K562 (cell line): ENCODE measurements at regions not wholly inside any gene's neighbourhood (a gene's known extent, or its start where the extent isn't known, plus 50 kb on each side); places are given as distances from the start of the nearest gene placed in this dataset.

ENCODE experiments used
- ATAC-seq: fragments of 200-7000 bp; cut with Tn5 transposase; 3 replicates; pipeline ENCODE4 v1.9.1; 2020; ENCODE audit warnings: moderate library complexity
- BruUV-seq: library from RNA; stranded (reverse); fragments of 400-500 nt; replicated peaks from 2 replicates; lab custom pipeline; 2021; lab: Mats Ljungman, UMichigan
- CTCF ChIA-PET: fragments of 300-600 bp; formaldehyde crosslinking; extraction: SDS; loops from one replicate; lab custom pipeline; 2021; ENCODE audit warnings: low intra/inter-chr PET ratio; lab: Yijun Ruan, JAX
- POLR2A ChIA-PET: fragments of 300-600, 350-650 bp; sonication (Branson Sonifier 250); formaldehyde crosslinking; extraction: SDS; loops from one replicate; lab custom pipeline; 2021; ENCODE audit warnings: antibody characterized with exemption, inconsistent platforms; lab: Yijun Ruan, JAX
- DNase-seq, 4 experiments: peaks; one replicate each; pipeline versions ENCODE4 v3.0.0 to v3.0.0-alpha.2; 2011 to 2018; ENCODE audit warnings: low spot score in 3 of 4, mixed read lengths in 3 of 4; ENCODE audit errors: extremely low read depth in 1 of 4
- FAIRE-seq: peaks from 2 replicates; lab custom pipeline; 2011; peaks lifted over from hg19 to GRCh38; lab: Jason Lieb, UNC
- H2AFZ ChIP-seq: 2 replicates; pipeline ENCODE4 v1.6.0; 2011; ENCODE audit warnings: low read depth, low read length, control low read depth, inconsistent platforms
- H3K27ac ChIP-seq: fragments of 200-600 bp; 3 replicates; pipeline ENCODE4 v1.8.0; 2011; ENCODE audit warnings: low read depth, mild to moderate bottlenecking, control low read depth, inconsistent platforms, low read length, moderate library complexity, mixed read lengths; ENCODE audit errors: extremely low read depth
- H3K27me3 ChIP-seq, 2 experiments: fragments of 300-600 bp in 1 of 2; 2 replicates in 1 of 2; 3 replicates in 1 of 2; pipeline versions ENCODE4 v1.6.0 to v1.8.0; 2011; ENCODE audit warnings: inconsistent platforms in 2 of 2, low read length in 2 of 2, mild to moderate bottlenecking in 1 of 2, mixed read lengths in 1 of 2, moderate library complexity in 1 of 2; ENCODE audit not compliant: control insufficient read depth in 2 of 2, insufficient read depth in 2 of 2
- H3K36me3 ChIP-seq: fragments of 300-600 bp; 3 replicates; pipeline ENCODE4 v1.8.0; 2011; ENCODE audit warnings: mild to moderate bottlenecking, low read length, inconsistent platforms; ENCODE audit not compliant: control insufficient read depth, insufficient read depth
- H3K4me1 ChIP-seq, 2 experiments: fragments of 200-600 bp in 1 of 2; replicated peaks in 1 of 2; 2 replicates in 1 of 2; 3 replicates in 1 of 2; pipeline versions ENCODE4 v1.5.1 to v1.8.0; 2011; ENCODE audit warnings: inconsistent platforms in 2 of 2, low read length in 2 of 2, mild to moderate bottlenecking in 1 of 2, mixed read lengths in 1 of 2, moderate library complexity in 1 of 2; ENCODE audit not compliant: control insufficient read depth in 2 of 2, insufficient read depth in 2 of 2
- H3K4me2 ChIP-seq: 2 replicates; pipeline ENCODE4 v1.6.1; 2011; ENCODE audit warnings: low read length, control low read depth, inconsistent platforms, mixed read lengths; ENCODE audit not compliant: insufficient read depth
- H3K4me3 ChIP-seq: fragments of 200-600 bp; sonication (generic), shearing (Covaris generic); 2 replicates; pipeline ENCODE4 v1.5.1; 2016; ENCODE audit warnings: control low read depth, inconsistent platforms
- H3K79me2 ChIP-seq: fragments of 200-600 bp; 3 replicates; pipeline ENCODE4 v1.8.0; 2011; ENCODE audit warnings: low read length, inconsistent platforms; ENCODE audit not compliant: control insufficient read depth, insufficient read depth
- H3K9ac ChIP-seq, 2 experiments: 2 replicates each; pipeline versions ENCODE4 v1.6.0 to v1.6.1; 2011; ENCODE audit warnings: low read depth in 2 of 2, low read length in 2 of 2, control low read depth in 1 of 2, inconsistent platforms in 1 of 2, mild to moderate bottlenecking in 1 of 2, mixed read lengths in 1 of 2; ENCODE audit not compliant: insufficient read depth in 1 of 2
- H3K9me1 ChIP-seq: one replicate; pipeline ENCODE4 v1.6.0; 2011; ENCODE audit warnings: inconsistent platforms, mild to moderate bottlenecking, low read length, moderate library complexity; ENCODE audit not compliant: control insufficient read depth, insufficient read depth
- H3K9me3 ChIP-seq: replicated peaks from 2 replicates; pipeline ENCODE4 v1.5.1; 2011; ENCODE audit warnings: low read depth, low read length, inconsistent platforms; ENCODE audit not compliant: control insufficient read depth, insufficient read depth
- H4K20me1 ChIP-seq: replicated peaks from 2 replicates; pipeline ENCODE4 v1.6.1; 2011; ENCODE audit warnings: low read length, inconsistent platforms, mixed read lengths; ENCODE audit not compliant: control insufficient read depth, insufficient read depth
- FIP1L1 ChIP-seq: fragments of 200-400 bp; formaldehyde crosslinking; IDR thresholded peaks from 2 replicates; pipeline ENCODE4 v1.6.1; 2018; ENCODE audit warnings: mild to moderate bottlenecking, low read depth, low read length; ENCODE audit not compliant: poor library complexity, severe bottlenecking
- HMGXB4 ChIP-seq: sonication (generic); formaldehyde crosslinking; IDR thresholded peaks from 2 replicates; pipeline ENCODE4 v1.8.1; 2023; ENCODE audit warnings: mild to moderate bottlenecking, missing genetic modification reagents
- MCM3 ChIP-seq: fragments of 450-650 bp; IDR thresholded peaks from 2 replicates; pipeline ENCODE4 v1.6.1; 2016
- MTF1 ChIP-seq: fragments of 250-450 bp; sonication (Bioruptor Pico); IDR thresholded peaks from 2 replicates; pipeline ENCODE4 v1.9.0; 2021; ENCODE audit warnings: moderate library complexity, mild to moderate bottlenecking, inconsistent platforms, borderline replicate concordance
- NRF1 ChIP-seq, 2 experiments: fragments of 450-650 bp; IDR thresholded peaks in 1 of 2; conservative IDR thresholded peaks in 1 of 2; 2 replicates each; pipeline ENCODE4 v1.6.1; 2014; ENCODE audit warnings: mild to moderate bottlenecking in 2 of 2
- POLR2B ChIP-seq: fragments of 450-650 bp; IDR thresholded peaks from 2 replicates; pipeline ENCODE4 v1.6.1; 2018; ENCODE audit warnings: low read depth; ENCODE audit not compliant: partially characterized antibody
- PTRF ChIP-seq: fragments of 450-650 bp; IDR thresholded peaks from 2 replicates; pipeline ENCODE4 v1.6.1; 2016; ENCODE audit warnings: mild to moderate bottlenecking, missing genetic modification characterization, missing compliant biosample characterization
- SMAD3 ChIP-seq: fragments of 450-650 bp; formaldehyde crosslinking; conservative IDR thresholded peaks from 2 replicates; pipeline ENCODE4 v1.4.0; 2020; ENCODE audit warnings: mild to moderate bottlenecking
- STAT5B ChIP-seq: fragments of 250-450 bp; sonication (Bioruptor Pico); IDR thresholded peaks from 2 replicates; pipeline ENCODE4 v1.8.0; 2021; ENCODE audit warnings: mild to moderate bottlenecking, inconsistent platforms
- ZFP36 ChIP-seq: fragments of 150-350 bp; IDR thresholded peaks from 2 replicates; pipeline ENCODE4 v1.6.1; 2018; ENCODE audit warnings: low read length, low read depth; ENCODE audit not compliant: partially characterized antibody
- ZNF212 ChIP-seq: fragments of 450-650 bp; formaldehyde crosslinking; IDR thresholded peaks from 2 replicates; pipeline ENCODE4 v1.4.0; 2020; ENCODE audit warnings: mild to moderate bottlenecking
- in situ Hi-C: fragments of 300-500 bp; cut with MboI; formaldehyde crosslinking; loops from 4 replicates; pipeline ENCODE4 v1.15.0; 2018; ENCODE audit warnings: inconsistent platforms, mixed read lengths
- intact Hi-C: fragments of 100-400 bp; cut with micrococcal nuclease; formaldehyde crosslinking; loops from 2 replicates; pipeline ENCODE4 v1.14.2; 2022

- no TSS peak for BruUV-seq
- Histone ChIP-seq H3K9ac (no peak overlapping the region), H3K9me3 (no peaks in the 10 kb centered on the region), H3K27ac (no peak overlapping the region), H3K27me3 (no peaks in the 10 kb centered on the region), H3K4me2 (no peak overlapping the region), H3K36me3 (no peaks in the 10 kb centered on the region), H3K79me2 (no peaks in the 10 kb centered on the region), H3K4me3 (no peak overlapping the region), H2AFZ (no peak overlapping the region), H3K4me1 (no peaks in the 10 kb centered on the region), H3K9me1 (no peaks in the 10 kb centered on the region), H4K20me1 (no peaks in the 10 kb centered on the region)
- ChIA-PET POLR2A (no interaction called here), CTCF (no interaction called here)
- ATAC-seq, result no peak
- intact Hi-C loops, result no loop called here
- in situ Hi-C loops, result no loop called here
- no peak for TF ChIP-seq PTRF
- no peak for TF ChIP-seq MTF1 (CRISPR knock-in tag)
- no peak for TF ChIP-seq FIP1L1
- no peak for TF ChIP-seq HMGXB4 (CRISPR knock-in tag)
- no peak for TF ChIP-seq ZFP36
- TF ChIP-seq ZNF212, result no peak
- no peak for TF ChIP-seq NRF1 (conservative IDR thresholded peaks at IDR 0.05 in 1 of 2, IDR thresholded peaks at IDR 0.05 in 1 of 2)
- TF ChIP-seq POLR2B, result no peak
- TF ChIP-seq MCM3, result no peak
- no peak for TF ChIP-seq STAT5B
- TF ChIP-seq SMAD3 (CRISPR knock-in tag), result no peak
- no peak for DNase-seq
- no peak for FAIRE-seq
Measured at GRCh38 chr4:96112631-96113030, 272.7 kb downstream of the PDHA2 start.
